Jurkat, Clone E6-1 (cell line): ENCODE measurements at regions not wholly inside any gene's neighbourhood (a gene's known extent, or its start where the extent isn't known, plus 50 kb on each side); places are given as distances from the start of the nearest gene placed in this dataset.
"Not testable (repeated sequence)": the region's sequence is repeated elsewhere in the genome, so short reads cannot be mapped to it uniquely, and the experiment has no call there.

Source experiments
- DNase-seq: peaks from one replicate; pipeline ENCODE4 v3.0.0-alpha.2; 2011; ENCODE audit warnings: low read depth, low spot score
- H3K4me3 ChIP-seq: 2 replicates; pipeline ENCODE4 v1.5.1; 2011; ENCODE audit warnings: mild to moderate bottlenecking, low read length, control low read depth, moderate library complexity

DNA sequence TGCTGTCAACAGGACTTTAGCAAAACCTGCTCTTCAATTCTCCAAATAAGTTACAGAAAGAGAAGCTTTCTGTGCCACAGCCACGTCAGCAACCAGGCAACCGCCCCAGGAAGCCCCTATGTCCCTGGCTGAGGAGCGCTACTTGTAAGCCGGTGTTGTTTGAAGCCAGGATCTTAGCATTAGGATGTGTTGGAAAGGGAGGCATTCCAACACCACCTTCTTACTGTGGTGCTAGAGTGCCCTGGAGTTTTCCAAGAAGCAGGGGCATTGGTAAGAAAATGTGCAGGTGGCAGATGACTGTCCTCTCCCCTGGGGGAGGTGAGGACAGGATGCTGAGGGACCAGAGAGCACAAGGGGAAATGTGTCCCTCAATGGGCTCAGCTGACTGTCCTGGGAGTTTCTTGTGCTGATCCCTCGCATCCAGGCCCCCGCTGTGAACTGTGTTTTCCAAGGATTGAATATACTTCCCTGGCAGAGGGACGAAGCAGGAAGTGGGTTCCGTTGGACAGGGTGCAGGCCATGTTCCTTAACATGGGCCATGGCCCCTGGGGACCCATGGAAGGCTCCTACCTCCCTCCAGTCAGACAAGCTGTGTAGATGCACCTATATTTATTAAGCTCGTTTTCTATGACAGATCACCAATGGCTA, 139.6 kb upstream of the GDF10 start:
- no peak for DNase-seq
- no peak overlapping the region for H3K4me3 ChIP-seq

- H3K4me3 ChIP-seq, result no peak overlapping the region
- no peak for DNase-seq
Measured at GRCh38 chr10:47160967-47161366, 139.0 kb upstream of the GDF10 start.

GRCh38 chr10:47161465-47161864, 138.5 kb upstream of the GDF10 start:
- no peak overlapping the region for H3K4me3 ChIP-seq
- no peak for DNase-seq

DNA sequence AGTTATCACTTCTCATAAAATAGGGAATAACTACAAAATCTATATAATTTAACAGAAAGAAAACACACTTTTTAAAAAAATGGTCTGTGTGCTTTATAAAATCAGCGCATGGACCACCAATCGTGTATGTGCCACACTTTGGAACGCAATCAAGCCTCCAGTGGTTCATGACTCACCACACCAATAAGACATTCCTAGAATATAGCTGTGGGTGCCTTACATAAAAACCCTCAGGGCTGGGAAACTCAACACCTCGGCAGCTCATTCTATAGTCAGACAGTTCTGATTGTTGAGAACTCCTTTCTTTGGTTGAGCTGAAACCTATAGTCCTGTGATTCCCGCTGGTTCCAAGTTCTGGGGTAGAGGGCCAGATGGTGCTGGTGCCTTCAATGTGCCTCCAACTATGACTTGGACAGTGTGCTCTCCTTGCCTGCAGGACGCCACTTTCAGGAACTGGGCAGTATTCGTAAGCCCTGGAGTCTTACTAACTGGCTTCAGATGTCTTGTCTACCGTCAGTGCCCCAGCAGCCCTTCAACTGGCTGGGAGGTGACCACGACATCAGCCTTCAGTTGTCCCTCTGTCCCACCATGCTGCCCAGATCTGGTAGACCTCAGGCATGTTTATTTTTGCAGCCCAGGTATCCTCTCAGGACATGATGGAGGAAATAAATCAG, 135.7 kb upstream of the GDF10 start:
- H3K4me3 ChIP-seq, result no peak overlapping the region
- no peak for DNase-seq

DNA sequence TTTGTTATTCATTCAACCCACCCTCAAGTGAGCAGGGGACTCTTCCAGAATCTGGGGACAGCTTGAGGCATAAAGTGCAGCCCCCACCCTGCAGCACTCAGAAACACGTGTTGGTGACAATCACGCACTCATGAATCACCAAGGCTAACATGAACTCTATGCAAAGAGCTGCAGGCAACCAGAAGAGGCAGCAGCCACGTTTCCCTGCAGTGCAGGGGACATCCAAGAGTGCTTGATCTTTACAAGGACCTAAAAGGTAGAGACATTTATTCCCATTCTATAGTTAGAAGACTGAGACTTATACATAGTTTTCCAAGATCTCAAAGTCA, 135.2 kb upstream of the GDF10 start:
- no peak overlapping the region for H3K4me3 ChIP-seq
- no peak for DNase-seq

DNA sequence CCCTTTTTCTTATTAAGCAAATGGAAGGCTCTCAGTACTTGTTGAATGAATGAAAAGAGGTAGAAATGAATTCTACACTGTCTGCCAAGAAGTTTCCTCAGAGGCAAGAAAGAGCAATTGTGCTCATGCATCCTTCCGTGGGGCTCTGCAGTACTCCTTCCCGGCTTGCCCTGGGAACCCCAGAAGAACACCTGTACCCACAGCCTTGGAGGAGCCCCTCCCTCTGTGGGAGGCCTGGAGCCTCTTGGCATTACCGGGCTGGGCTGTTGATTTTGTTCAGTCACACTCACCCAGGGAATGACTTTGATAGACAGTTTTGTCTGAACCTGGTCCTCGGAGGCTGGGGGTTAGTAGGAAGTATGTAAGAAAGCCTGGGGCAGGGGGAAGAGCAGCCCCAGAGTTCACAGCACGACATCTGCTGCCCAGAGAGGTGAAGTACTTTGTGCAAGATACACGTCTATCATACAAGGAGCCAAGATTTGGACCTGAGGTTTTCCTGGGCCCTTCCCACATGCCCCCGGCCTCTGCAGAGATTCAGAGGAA, 134.8 kb upstream of the GDF10 start:
- DNase-seq, result no peak
- H3K4me3 ChIP-seq, result no peak overlapping the region

DNA sequence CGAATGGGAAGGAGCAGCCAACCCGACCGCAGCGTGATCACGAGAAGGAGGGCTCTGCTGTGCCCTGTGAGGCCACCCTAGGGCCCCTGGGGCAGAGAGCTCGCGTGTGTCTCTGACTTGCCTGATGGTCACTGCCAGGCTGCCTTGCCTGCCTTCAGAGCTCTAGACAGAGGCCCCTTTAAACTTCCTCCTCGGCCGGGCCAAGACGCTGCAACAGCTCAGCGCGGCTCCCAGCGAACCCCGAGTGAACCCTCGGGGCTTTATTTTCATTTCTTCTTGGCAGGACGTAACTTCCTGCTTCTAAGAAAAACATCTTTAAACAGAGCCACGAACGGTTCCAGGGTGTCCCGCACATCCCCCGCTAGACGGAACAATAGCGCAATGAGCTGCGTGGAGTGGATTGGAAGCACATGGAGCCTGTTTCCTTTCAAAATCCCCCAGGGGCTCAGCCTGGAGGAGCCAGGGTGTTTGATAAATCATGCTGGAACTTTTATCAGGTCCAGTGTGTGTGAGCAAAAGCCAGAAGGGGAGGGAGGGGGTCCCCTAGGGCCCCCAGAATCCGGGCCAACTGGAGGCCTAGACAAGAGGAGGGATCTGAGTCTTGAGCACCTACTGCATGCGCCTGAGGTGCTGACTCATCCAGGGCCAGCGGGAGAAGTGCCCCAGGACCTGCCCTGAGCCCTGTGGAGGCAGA, 134.1 kb upstream of the GDF10 start:
- H3K4me3 ChIP-seq, result no peak overlapping the region
- no peak for DNase-seq

GRCh38 chr10:47166405-47166777, 133.6 kb upstream of the GDF10 start:
- no peak overlapping the region for H3K4me3 ChIP-seq
- no peak for DNase-seq

DNA sequence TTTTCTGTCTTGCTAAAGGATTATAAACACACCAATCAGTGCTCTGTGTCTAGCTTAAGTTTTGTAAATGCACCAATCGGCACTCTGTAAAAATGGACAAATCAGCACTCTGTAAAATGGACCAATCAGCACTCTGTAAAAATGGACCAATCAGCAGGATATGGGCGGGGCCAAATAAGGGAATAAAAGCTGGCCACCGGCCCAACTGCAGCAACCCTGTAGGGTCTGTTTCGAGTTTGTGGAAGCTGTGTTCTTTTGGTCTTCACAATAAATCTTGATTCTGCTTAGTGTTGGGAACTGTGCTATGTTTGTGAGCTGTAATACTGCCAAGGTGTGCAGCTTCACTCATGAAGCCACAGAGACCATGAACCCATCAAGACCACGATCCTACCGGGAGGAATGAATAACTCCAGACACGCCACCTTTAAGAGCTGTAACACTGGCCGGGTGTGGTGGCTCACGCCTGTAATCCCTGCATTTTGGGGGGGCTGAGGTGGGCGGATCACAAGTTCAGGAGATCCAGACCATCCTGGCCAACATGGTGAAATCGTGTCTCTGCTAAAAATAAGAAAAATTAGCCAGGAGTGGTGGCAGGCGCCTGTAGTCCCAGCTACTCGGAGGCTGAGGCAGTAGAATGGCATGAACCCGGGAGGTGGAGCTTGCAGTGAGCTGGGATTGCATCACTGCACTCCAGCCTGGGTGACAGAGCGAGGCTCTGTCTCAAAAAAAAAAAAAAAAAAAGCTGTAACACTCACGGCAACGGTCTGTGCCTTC, 133.0 kb upstream of the GDF10 start:
- not testable (repeated sequence) for H3K4me3 ChIP-seq, DNase-seq

- no peak overlapping the region for H3K4me3 ChIP-seq
- no peak for DNase-seq
Measured at GRCh38 chr10:47167591-47167990, 132.4 kb upstream of the GDF10 start.

GRCh38 chr10:47169581-47169980, 130.4 kb upstream of the GDF10 start:
- no peak overlapping the region for H3K4me3 ChIP-seq
- no peak for DNase-seq

DNA sequence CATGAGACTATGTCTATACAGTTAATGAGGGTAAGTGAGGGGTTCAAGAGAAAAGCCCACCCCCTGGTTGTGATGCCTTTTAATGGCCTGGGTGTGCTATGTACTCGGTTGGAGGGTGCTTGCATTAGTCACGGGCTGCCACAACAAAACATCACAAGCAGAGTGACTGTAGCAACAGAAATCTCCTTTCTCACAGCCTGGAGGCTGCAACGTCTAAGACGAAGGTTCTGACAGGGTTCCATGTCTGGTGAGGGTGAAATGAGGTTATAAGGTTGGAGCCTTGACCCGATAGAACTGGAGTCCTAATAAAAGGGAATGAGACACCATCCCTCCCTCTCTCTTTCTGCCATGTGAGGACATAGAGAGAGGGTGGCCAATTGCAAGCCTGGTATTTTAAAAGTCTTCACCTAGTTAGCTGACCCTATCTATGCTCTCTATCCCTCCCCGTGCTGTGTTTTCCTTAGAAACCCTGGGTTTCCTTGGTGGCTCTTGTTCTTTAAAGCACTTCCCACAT, 126.0 kb upstream of the GDF10 start:
- no peak for DNase-seq
- no peak overlapping the region for H3K4me3 ChIP-seq

DNA sequence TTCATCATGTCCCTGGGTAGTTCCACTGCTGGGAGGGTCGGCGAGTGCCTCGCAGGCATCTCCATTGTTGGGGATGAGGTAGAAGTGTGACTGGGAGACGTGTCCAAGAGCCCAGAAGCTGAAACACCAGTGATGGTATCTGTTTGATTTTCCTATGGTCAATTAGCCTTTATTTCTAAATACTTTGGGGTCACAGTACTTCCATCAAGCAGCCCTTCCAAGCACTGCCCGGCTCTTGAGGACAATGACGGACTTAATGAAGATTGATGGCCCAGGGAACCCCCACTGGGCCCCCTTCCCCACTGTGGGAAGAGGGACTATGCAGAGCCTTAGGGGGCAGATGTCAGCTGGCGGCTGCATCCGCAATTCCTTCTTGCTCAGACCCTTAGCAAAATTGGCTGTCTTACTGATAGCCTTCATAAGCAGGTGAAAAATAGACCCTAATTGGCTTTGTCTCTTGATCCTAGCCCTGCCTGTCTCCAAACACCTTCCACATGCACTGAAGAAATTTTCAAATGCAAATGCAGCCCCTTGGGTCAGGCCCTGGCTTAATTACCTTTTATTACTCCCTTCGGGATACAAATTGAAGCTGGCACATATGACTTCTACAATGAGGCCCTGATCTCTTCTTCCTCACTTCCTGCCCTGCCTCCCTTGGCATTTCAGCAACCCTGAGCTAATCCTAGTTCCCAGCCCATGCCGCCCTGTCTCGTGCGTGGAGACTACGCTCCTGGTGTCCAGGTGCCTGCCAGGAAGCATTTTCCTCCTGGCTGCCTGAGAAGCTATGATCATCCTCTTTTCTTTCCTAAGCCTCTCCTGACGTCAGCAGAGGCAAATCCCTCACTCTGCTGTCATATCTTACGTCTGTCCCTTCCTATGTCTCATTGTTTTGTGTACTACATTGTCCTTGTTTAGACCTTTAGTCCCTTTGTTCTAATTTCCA, 124.5 kb upstream of the GDF10 start:
- no peak overlapping the region for H3K4me3 ChIP-seq
- DNase-seq, result no peak

- H3K4me3 ChIP-seq, result no peak overlapping the region
- DNase-seq, result no peak
Measured at GRCh38 chr10:47176206-47176902, 123.6 kb upstream of the GDF10 start.

- no peak overlapping the region for H3K4me3 ChIP-seq
- DNase-seq, result no peak
Measured at GRCh38 chr10:47176903-47177868, 122.8 kb upstream of the GDF10 start.

- no peak for DNase-seq
- no peak overlapping the region for H3K4me3 ChIP-seq
Measured at GRCh38 chr10:47178537-47179290, 121.3 kb upstream of the GDF10 start.
